LNCAP (cell line): ENCODE measurements at regions not wholly inside any gene's neighbourhood (a gene's known extent, or its start where the extent isn't known, plus 50 kb on each side); places are given as distances from the start of the nearest gene placed in this dataset.
A peak's percentile ranks its signal among the peaks of the same experiment; 100 is the strongest.

Experiments
- CTCF ChIP-seq: fragments of 450-650 bp; IDR thresholded peaks from 2 replicates; pipeline ENCODE4 v1.5.1; 2017; ENCODE audit warnings: mild to moderate bottlenecking

DNA sequence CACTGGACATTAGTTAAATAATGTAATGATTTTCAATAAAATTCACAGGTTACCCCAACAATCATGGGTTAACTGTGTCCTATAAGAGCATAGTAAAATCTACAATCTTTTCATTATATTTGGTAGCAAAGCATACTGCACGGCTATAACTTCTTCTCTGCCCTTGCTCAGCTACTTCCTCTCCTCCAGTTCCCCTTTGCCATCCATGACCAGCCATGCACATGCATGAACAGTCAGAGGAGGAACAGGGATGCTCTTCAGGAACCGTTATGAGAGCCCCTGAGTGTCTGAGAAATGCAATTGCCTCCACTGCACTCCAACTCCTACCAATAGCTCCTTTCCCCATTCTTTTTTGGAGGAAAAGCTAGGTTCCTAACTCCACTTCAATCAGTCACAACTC lies 646.7 kb downstream of the LTN1 start:
- no peak for TF ChIP-seq CTCF

DNA sequence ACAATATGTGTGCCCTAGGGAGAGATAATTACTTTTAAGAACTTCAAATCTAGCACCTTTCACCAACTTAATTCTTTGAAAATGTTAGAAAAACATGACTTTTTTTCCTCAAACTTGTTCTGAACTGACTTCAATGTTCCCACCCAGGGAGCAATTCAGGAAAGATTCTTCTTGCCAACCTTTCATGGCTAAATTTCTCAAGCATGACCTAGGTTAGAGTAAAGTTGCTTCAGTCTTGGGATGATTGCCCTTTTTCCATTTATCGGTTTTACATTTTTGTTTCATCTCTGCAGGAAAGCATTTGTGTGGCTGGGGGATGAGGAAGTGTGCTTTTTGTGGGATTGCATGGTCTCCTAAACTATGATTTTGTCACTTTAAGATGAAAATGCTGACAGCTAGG lies 647.7 kb downstream of the LTN1 start:
- no peak for TF ChIP-seq CTCF

- TF ChIP-seq CTCF = no peak
These were observed 650.4 kb downstream of the LTN1 start for GRCh38 chr21:28342212-28342810.

GRCh38 chr21:28339403-28339802 lies 653.3 kb downstream of the LTN1 start:
- no peak for TF ChIP-seq CTCF

DNA sequence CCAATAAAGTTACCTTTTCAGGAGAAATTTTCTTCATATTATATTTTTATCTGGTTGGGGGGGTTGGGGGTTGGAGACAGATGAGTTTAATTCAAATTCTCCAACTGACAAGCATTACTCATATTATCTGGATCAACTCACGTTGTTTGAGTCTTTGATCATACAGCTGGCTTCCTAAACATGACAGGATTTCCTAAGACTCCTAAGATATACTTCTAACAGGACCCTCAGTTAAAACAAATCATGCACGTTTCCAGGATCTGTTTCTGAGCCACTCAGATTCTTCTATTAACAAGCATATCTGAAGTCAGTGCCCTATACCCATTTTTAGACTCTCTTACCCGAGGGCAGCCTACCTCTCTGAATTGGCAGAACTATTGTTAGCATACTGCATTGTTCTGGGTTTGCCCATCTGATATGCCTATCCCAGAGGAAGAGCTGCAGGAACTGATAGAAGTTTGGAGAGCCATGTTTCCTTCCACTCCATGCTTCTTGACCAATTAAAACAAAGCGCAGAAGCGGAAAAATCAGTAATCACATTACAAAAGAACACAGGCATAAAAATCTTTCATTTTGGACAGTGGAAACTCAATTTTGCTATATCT lies 653.9 kb downstream of the LTN1 start:
- no peak for TF ChIP-seq CTCF

DNA sequence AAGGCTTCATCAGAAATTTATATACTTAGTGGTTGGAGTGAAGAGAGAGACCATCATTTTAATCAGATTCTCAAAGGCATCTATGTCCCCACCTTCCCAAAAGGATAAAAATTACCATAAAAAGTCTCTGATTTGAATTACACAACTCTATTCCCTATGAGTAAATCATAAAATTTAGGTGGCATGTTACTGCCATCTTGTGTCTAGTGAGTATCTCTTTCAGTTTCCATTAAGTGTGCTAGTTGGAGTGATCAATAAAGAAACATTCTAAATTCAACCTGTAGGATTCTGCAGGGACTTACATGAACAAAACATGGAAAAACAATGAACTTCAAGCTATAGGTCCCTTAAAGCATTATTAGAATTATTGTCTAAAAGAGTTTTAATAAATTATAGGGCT lies 655.4 kb downstream of the LTN1 start:
- peak; percentile 52; the same call in 1 of the 2 replicates for TF ChIP-seq CTCF

DNA sequence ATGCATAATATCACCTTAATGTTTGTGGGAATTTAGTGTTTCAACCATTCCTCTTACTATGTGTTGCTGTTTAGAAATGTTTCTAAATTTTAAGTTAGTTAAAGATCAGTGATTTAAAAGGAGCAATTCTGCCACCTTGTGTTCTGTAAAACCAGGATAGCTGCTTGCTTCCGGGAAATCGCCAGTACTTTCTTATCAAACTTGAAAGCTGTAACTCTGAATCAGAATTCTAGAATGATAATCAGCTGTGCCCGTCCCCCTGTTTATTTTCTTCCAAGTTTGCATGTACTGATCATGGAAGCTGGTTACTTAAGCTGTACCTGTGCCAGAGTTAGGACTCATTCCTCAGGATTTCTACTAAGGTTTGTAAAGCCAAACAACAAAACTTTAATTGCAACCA lies 656.4 kb downstream of the LTN1 start:
- peak; percentile 58 for TF ChIP-seq CTCF

GRCh38 chr21:28334407-28334806 lies 658.3 kb downstream of the LTN1 start:
- no peak for TF ChIP-seq CTCF
